Fibroblast of lung (primary cell): ENCODE measurements at regions not wholly inside any gene's neighbourhood (a gene's known extent, or its start where the extent isn't known, plus 50 kb on each side); places are given as distances from the start of the nearest gene placed in this dataset.

Source experiments
- CTCF ChIP-seq, 2 donors: IDR thresholded peaks in 1 of 2; conservative IDR thresholded peaks in 1 of 2; 1 replicate in 1 of 2; 2 replicates in 1 of 2; pipeline ENCODE4 v1.5.1; 2011 to 2012; ENCODE audit warnings: low read length in 2 of 2, control low read depth in 1 of 2, inconsistent platforms in 1 of 2, low read depth in 1 of 2, mild to moderate bottlenecking in 1 of 2
- EZH2 ChIP-seq: IDR thresholded peaks from 2 replicates; pipeline ENCODE4 v1.5.1; 2012; ENCODE audit warnings: low read length, control low read depth, mild to moderate bottlenecking; ENCODE audit errors: missing control alignments

GRCh38 chr4:128633067-128633466 is 176.4 kb upstream of the JADE1 start:
- TF ChIP-seq CTCF (conservative IDR thresholded peaks at IDR 0.05 in 1 of 2, IDR thresholded peaks at IDR 0.05 in 1 of 2; ENCODE audit: low read depth in 1 of 2, low read length in 2 of 2) (no peak), EZH2 (no peak)
